H1 (cell line): ENCODE measurements at regions not wholly inside any gene's neighbourhood (a gene's known extent, or its start where the extent isn't known, plus 50 kb on each side); places are given as distances from the start of the nearest gene placed in this dataset.

ENCODE experiments used
- CTCF ChIA-PET: fragments of 300-600 bp; sonication (Branson Sonifier 250); formaldehyde crosslinking; loops from one replicate; lab custom pipeline; 2021; ENCODE audit not compliant: partially characterized antibody; lab: Charles Lee
- POLR2A ChIA-PET: fragments of 300-600 bp; sonication (Branson Sonifier 250); formaldehyde crosslinking; loops from one replicate; lab custom pipeline; 2021; ENCODE audit warnings: inconsistent platforms; ENCODE audit not compliant: partially characterized antibody; lab: Charles Lee
- DNase-seq, 2 experiments: peaks; one replicate each; pipeline versions ENCODE4 v3.0.0 to v3.0.0-alpha.2; 2010 to 2022; ENCODE audit warnings: low spot score in 2 of 2, low read depth in 1 of 2, mixed read lengths in 1 of 2
- FAIRE-seq: peaks from 2 replicates; lab custom pipeline; 2011; peaks lifted over from hg19 to GRCh38; lab: Jason Lieb, UNC
- H2AFZ ChIP-seq: 2 replicates; pipeline ENCODE4 v1.8.1; 2012; ENCODE audit warnings: low read length, inconsistent platforms
- H2AK5ac ChIP-seq: 2 replicates; pipeline ENCODE4 v1.6.1; 2013; ENCODE audit warnings: low read depth, low read length
- H2BK120ac ChIP-seq: replicated peaks from 2 replicates; pipeline ENCODE3; 2013; ENCODE audit warnings: low read depth, low read length, inconsistent platforms
- H2BK12ac ChIP-seq: 2 replicates; pipeline ENCODE4 v1.6.1; 2013; ENCODE audit warnings: low read depth, low read length
- H2BK15ac ChIP-seq: 2 replicates; pipeline ENCODE4 v1.6.1; 2013; ENCODE audit warnings: low read length
- H2BK20ac ChIP-seq: 2 replicates; pipeline ENCODE4 v1.6.1; 2013; ENCODE audit warnings: low read length
- H2BK5ac ChIP-seq: 2 replicates; pipeline ENCODE4 v1.6.1; 2013; ENCODE audit warnings: low read depth, low read length
- H3K14ac ChIP-seq: 2 replicates; pipeline ENCODE4 v1.6.1; 2013; ENCODE audit warnings: inconsistent platforms; ENCODE audit not compliant: insufficient read length
- H3K18ac ChIP-seq: 2 replicates; pipeline ENCODE4 v1.6.1; 2013; ENCODE audit warnings: low read length; ENCODE audit errors: extremely low read depth
- H3K23ac ChIP-seq: 2 replicates; pipeline ENCODE4 v1.6.1; 2013; ENCODE audit warnings: inconsistent platforms; ENCODE audit not compliant: insufficient read length
- H3K23me2 ChIP-seq: 2 replicates; pipeline ENCODE4 v1.6.1; 2013; ENCODE audit warnings: low read depth, low read length
- H3K27ac ChIP-seq: 2 replicates; pipeline ENCODE4 v1.6.1; 2011; ENCODE audit warnings: low read depth, low read length, inconsistent platforms
- H3K27me3 ChIP-seq, 4 experiments: replicated peaks in 1 of 4; 1 replicate in 1 of 4; 2 replicates in 3 of 4; pipeline versions ENCODE4 v1.6.1 to v1.8.1; 2011 to 2013; ENCODE audit warnings: low read length in 3 of 4, mild to moderate bottlenecking in 3 of 4, inconsistent platforms in 2 of 4, mixed read lengths in 2 of 4, moderate library complexity in 1 of 4; ENCODE audit not compliant: control insufficient read depth in 3 of 4, insufficient read depth in 3 of 4; ENCODE audit errors: extremely low read depth in 1 of 4
- H3K36me3 ChIP-seq, 4 experiments: 2 replicates each; pipeline versions ENCODE4 v1.6.1 to v1.8.1; 2011 to 2013; ENCODE audit warnings: mild to moderate bottlenecking in 4 of 4, low read length in 3 of 4, moderate library complexity in 2 of 4, control low read depth in 1 of 4, inconsistent platforms in 1 of 4; ENCODE audit not compliant: insufficient read depth in 4 of 4, control insufficient read depth in 2 of 4
- H3K4ac ChIP-seq: replicated peaks from 2 replicates; pipeline ENCODE3; 2013; ENCODE audit warnings: low read length, low read depth, mixed read lengths, inconsistent platforms; ENCODE audit not compliant: insufficient read length
- H3K4me1 ChIP-seq, 4 experiments: replicated peaks in 1 of 4; 1 replicate in 1 of 4; 2 replicates in 3 of 4; pipeline versions ENCODE4 v1.6.1 to v1.8.1; 2011 to 2013; ENCODE audit warnings: low read length in 3 of 4, inconsistent platforms in 2 of 4, mixed read lengths in 1 of 4; ENCODE audit not compliant: insufficient read depth in 4 of 4, control insufficient read depth in 3 of 4
- H3K4me2 ChIP-seq, 2 experiments: 2 replicates each; pipeline versions ENCODE4 v1.6.1 to v1.8.1; 2011 to 2013; ENCODE audit warnings: low read depth in 2 of 2, low read length in 2 of 2, control low read depth in 1 of 2, inconsistent platforms in 1 of 2, mild to moderate bottlenecking in 1 of 2; ENCODE audit not compliant: insufficient read depth in 1 of 2
- H3K4me3 ChIP-seq, 4 experiments: fragments of 200-600, 300-600 bp in 1 of 4; sonication (generic), shearing (Covaris generic), sonication (Bioruptor Twin) in 1 of 4; 2 replicates each; pipeline versions ENCODE4 v1.5.1 to v1.8.1; 2011 to 2016; ENCODE audit warnings: low read length in 4 of 4, low read depth in 3 of 4, control low read depth in 2 of 4, inconsistent platforms in 2 of 4, mild to moderate bottlenecking in 2 of 4, mixed read lengths in 1 of 4, moderate library complexity in 1 of 4; ENCODE audit not compliant: insufficient read depth in 2 of 4; ENCODE audit errors: extremely low read depth in 1 of 4
- H3K56ac ChIP-seq: replicated peaks from 2 replicates; pipeline ENCODE3; 2013; ENCODE audit warnings: low read depth, mild to moderate bottlenecking, mixed read lengths, low read length, inconsistent platforms; ENCODE audit not compliant: insufficient read length
- H3K79me1 ChIP-seq: 2 replicates; pipeline ENCODE4 v1.6.1; 2013; ENCODE audit warnings: low read depth, low read length, control low read depth
- H3K79me2 ChIP-seq, 2 experiments: 2 replicates each; pipeline versions ENCODE4 v1.6.1 to v1.8.1; 2012 to 2013; ENCODE audit warnings: low read length in 2 of 2, mild to moderate bottlenecking in 2 of 2, inconsistent platforms in 1 of 2; ENCODE audit not compliant: insufficient read depth in 2 of 2, control insufficient read depth in 1 of 2
- H3K9ac ChIP-seq, 4 experiments: replicated peaks in 1 of 4; 1 replicate in 1 of 4; 2 replicates in 3 of 4; pipeline versions ENCODE4 v1.6.1 to v1.8.1; 2011 to 2013; ENCODE audit warnings: low read depth in 3 of 4, low read length in 3 of 4, control low read depth in 2 of 4, mild to moderate bottlenecking in 2 of 4, moderate library complexity in 2 of 4, inconsistent platforms in 1 of 4; ENCODE audit errors: extremely low read depth in 1 of 4
- H3K9me3 ChIP-seq, 2 experiments: 2 replicates each; pipeline versions ENCODE4 v1.6.1 to v1.8.1; 2012 to 2013; ENCODE audit warnings: mild to moderate bottlenecking in 2 of 2, moderate library complexity in 2 of 2, control low read depth in 1 of 2, inconsistent platforms in 1 of 2, low read depth in 1 of 2, low read length in 1 of 2, mixed read lengths in 1 of 2; ENCODE audit not compliant: insufficient read depth in 2 of 2
- H4K20me1 ChIP-seq, 2 experiments: replicated peaks in 1 of 2; 2 replicates each; pipeline versions ENCODE3 to v1.8.1; 2011 to 2013; ENCODE audit warnings: inconsistent platforms in 2 of 2, low read length in 2 of 2, mild to moderate bottlenecking in 1 of 2; ENCODE audit not compliant: insufficient read depth in 2 of 2, control insufficient read depth in 1 of 2
- H4K5ac ChIP-seq: 2 replicates; pipeline ENCODE4 v1.6.1; 2013; ENCODE audit warnings: low read length, low read depth, mixed read lengths, inconsistent platforms; ENCODE audit not compliant: insufficient read length
- H4K8ac ChIP-seq: 2 replicates; pipeline ENCODE4 v1.8.0; 2013; ENCODE audit warnings: mild to moderate bottlenecking, moderate library complexity, low read length, inconsistent platforms; ENCODE audit not compliant: insufficient read depth; ENCODE audit errors: extremely low read depth
- H4K91ac ChIP-seq: replicated peaks from 2 replicates; pipeline ENCODE3; 2013; ENCODE audit warnings: low read length, mixed read lengths, inconsistent platforms; ENCODE audit not compliant: insufficient read length
- BCL11A ChIP-seq, 2 experiments: IDR thresholded peaks; one replicate each; pipeline ENCODE4 v1.6.1; 2011; ENCODE audit warnings: low read depth in 2 of 2, low read length in 2 of 2, mild to moderate bottlenecking in 2 of 2
- CBX8 ChIP-seq: fragments of 300-800, 300-1000 bp; sonication (generic); IDR thresholded peaks from 2 replicates; pipeline ENCODE4 v1.7.1; 2016; ENCODE audit warnings: low read depth, low read length, borderline replicate concordance
- CEBPB ChIP-seq: IDR thresholded peaks from 2 replicates; pipeline ENCODE4 v1.6.1; 2012; ENCODE audit warnings: low read depth, low read length
- CTBP2 ChIP-seq: IDR thresholded peaks from 2 replicates; pipeline ENCODE4 v1.7.0; 2011; ENCODE audit warnings: borderline replicate concordance, mild to moderate bottlenecking, moderate library complexity, mixed read lengths, low read length; ENCODE audit not compliant: insufficient read depth, insufficient read length
- E2F6 ChIP-seq: IDR thresholded peaks from 2 replicates; pipeline ENCODE4 v1.6.1; 2012; ENCODE audit warnings: inconsistent platforms
- JUND ChIP-seq: IDR thresholded peaks from 2 replicates; pipeline ENCODE4 v1.6.1; 2011; ENCODE audit warnings: mild to moderate bottlenecking, improper control_type of control experiment, low read length
- SP4 ChIP-seq: IDR thresholded peaks from 2 replicates; pipeline ENCODE4 v1.6.1; 2012; ENCODE audit warnings: low read length, inconsistent platforms
- TAF7 ChIP-seq: optimal IDR thresholded peaks from 2 replicates; pipeline ENCODE3; 2011; ENCODE audit warnings: low read depth, mild to moderate bottlenecking, inconsistent platforms, low read length, moderate library complexity, borderline replicate concordance
- TEAD4 ChIP-seq: IDR thresholded peaks from 2 replicates; pipeline ENCODE4 v1.6.1; 2012; ENCODE audit warnings: low read depth, low read length, inconsistent platforms, mixed read lengths
- WGBS, 2 experiments: shearing (Covaris generic) in 1 of 2; methylation state at CpG; one replicate each; pipeline versions ENCODE4 v1.1.6 to v1.1.7; 2013 to 2015; ENCODE audit warnings: low lambda C conversion rate in 2 of 2, mixed read lengths in 2 of 2, inconsistent platforms in 1 of 2, low coverage in 1 of 2, missing lambda C conversion rate in 1 of 2; ENCODE audit not compliant: insufficient replicate concordance in 2 of 2, insufficient coverage in 1 of 2, insufficient read length in 1 of 2; ENCODE audit errors: extremely low coverage in 1 of 2, missing lambda C conversion rate in 1 of 2; 5-methylcytosine and 5-hydroxymethylcytosine counted together

DNA sequence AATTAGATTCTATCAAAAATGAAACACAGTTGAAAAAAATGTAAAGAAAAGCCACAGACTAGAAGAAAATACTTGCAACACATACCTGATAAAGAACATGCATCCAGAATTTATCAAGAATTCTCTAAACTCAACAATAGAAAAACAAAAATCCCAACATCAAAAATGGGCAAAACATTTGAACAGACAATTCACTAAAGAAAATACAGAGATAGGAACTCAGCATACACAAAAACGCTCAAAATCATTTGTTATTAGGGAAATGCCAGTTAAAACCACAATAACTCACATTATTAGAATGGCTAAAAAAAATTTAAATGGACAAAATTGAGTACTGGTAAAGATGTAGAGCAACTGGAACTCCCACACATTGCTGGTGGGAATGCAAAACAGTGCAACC, 311.0 kb upstream of the PRDM1 start:
- Histone ChIP-seq H4K91ac (no peak overlapping the region), H3K56ac (no peak overlapping the region), H4K8ac (no peak overlapping the region), H2BK12ac (no peak overlapping the region), H2BK5ac (no peak overlapping the region), H3K23me2 (no peaks in the 10 kb centered on the region), H2BK20ac (no peak overlapping the region), H2BK15ac (no peak overlapping the region), H4K20me1 (no peaks in the 10 kb centered on the region), H3K4me3 (no peak overlapping the region), H3K27ac (no peak overlapping the region), H3K4me2 (no peak overlapping the region), H3K4ac (no peak overlapping the region), H3K4me1 (no peaks in the 10 kb centered on the region), H3K79me2 (no peaks in the 10 kb centered on the region), H4K5ac (no peak overlapping the region), H2BK120ac (no peak overlapping the region), H3K79me1 (no peaks in the 10 kb centered on the region), H3K9me3 (peaks cover 0 to 13% of the 10 kb centered on the region in 2 experiments; a peak in 3 of 4 replicates), H3K36me3 (no peaks in the 10 kb centered on the region), H3K27me3 (no peaks in the 10 kb centered on the region), H3K9ac (no peak overlapping the region), H3K23ac (no peak overlapping the region), H2AK5ac (no peak overlapping the region), H3K14ac (no peak overlapping the region), H2AFZ (no peak overlapping the region), H3K18ac (no peak overlapping the region)
- TF ChIP-seq BCL11A (IDR thresholded peaks at IDR 0.05; ENCODE audit: low read depth in 2 of 2, low read length in 2 of 2) (no peak), TEAD4 (no peak), CBX8 (no peak), CTBP2 (no peak), JUND (no peak), TAF7 (no peak), CEBPB (no peak), SP4 (no peak), E2F6 (no peak)
- ChIA-PET POLR2A (no interaction called here), CTCF (interaction anchor here (1.2 to 1.7 kb wide), 2 partner anchors 15 to 16 kb away, joined by 3 to 4 read pairs; no protein-coding TSS in a partner anchor)
- DNase-seq (no peak), FAIRE-seq (no peak)
- 65% methylated on average over 1 of the region's 1 CpG; no CpG with 5 or more reads in 1 of the 2 experiments for WGBS, 2 experiments
